ENCODE measurements at regions not wholly inside any gene's neighbourhood (a gene's known extent, or its start where the extent isn't known, plus 50 kb on each side); places are given as distances from the start of the nearest gene placed in this dataset.

DNA sequence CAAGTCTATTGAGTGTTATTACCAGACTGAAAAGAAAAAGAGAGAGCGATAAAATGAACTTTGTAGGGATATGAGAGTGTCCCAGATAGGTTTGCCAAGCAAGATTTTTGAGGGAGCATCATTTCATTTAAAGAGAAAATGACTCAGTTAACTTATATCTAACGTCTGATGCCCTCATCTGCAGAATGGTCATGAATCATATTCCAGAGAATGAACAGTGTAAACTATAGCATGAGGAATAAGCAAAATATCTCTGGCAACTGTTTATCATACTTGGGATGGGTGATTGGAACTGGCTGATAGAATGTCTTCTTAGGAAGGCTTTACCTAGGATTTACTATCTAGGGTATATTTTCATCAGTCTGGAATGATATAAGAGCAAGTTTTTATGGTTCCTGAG, 289.4 kb downstream of the CMPK2 start:
- TF ChIP-seq, protein P1, sequence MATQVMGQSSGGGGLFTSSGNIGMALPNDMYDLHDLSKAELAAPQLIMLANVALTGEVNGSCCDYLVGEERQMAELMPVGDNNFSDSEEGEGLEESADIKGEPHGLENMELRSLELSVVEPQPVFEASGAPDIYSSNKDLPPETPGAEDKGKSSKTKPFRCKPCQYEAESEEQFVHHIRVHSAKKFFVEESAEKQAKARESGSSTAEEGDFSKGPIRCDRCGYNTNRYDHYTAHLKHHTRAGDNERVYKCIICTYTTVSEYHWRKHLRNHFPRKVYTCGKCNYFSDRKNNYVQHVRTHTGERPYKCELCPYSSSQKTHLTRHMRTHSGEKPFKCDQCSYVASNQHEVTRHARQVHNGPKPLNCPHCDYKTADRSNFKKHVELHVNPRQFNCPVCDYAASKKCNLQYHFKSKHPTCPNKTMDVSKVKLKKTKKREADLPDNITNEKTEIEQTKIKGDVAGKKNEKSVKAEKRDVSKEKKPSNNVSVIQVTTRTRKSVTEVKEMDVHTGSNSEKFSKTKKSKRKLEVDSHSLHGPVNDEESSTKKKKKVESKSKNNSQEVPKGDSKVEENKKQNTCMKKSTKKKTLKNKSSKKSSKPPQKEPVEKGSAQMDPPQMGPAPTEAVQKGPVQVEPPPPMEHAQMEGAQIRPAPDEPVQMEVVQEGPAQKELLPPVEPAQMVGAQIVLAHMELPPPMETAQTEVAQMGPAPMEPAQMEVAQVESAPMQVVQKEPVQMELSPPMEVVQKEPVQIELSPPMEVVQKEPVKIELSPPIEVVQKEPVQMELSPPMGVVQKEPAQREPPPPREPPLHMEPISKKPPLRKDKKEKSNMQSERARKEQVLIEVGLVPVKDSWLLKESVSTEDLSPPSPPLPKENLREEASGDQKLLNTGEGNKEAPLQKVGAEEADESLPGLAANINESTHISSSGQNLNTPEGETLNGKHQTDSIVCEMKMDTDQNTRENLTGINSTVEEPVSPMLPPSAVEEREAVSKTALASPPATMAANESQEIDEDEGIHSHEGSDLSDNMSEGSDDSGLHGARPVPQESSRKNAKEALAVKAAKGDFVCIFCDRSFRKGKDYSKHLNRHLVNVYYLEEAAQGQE (IDR thresholded peaks at IDR 0.05; ENCODE audit: insufficient read depth in 1 of 2, low read depth in 2 of 2, low read length in 2 of 2), result no peak
- TF ChIP-seq SIN3A (IDR thresholded peaks at IDR 0.05; ENCODE audit: borderline replicate concordance, insufficient read depth, low read length), result no peak
- TF ChIP-seq POLR2AphosphoS5 (IDR thresholded peaks at IDR 0.05; ENCODE audit: low read depth, low read length), result no peak
- TF ChIP-seq TAF1 (IDR thresholded peaks at IDR 0.05; ENCODE audit: borderline replicate concordance, insufficient read depth, low read length), result no peak
- TF ChIP-seq FOXP2 (optimal IDR thresholded peaks at IDR 0.05; ENCODE audit: borderline replicate concordance, extremely low read depth, extremely low read length, insufficient read depth), result no peak

All from PFSK-1 (cell line).